ENCODE measurements at regions not wholly inside any gene's neighbourhood (a gene's known extent, or its start where the extent isn't known, plus 50 kb on each side); places are given as distances from the start of the nearest gene placed in this dataset.
"Not testable (repeated sequence)": the region's sequence is repeated elsewhere in the genome, so short reads cannot be mapped to it uniquely, and the experiment has no call there.

GRCh38 chr14:71336489-71337192 lies 429.4 kb downstream of the PCNX1 start:
- no peak for DNase-seq

- DNase-seq = no peak
These were observed 430.9 kb downstream of the PCNX1 start for GRCh38 chr14:71338153-71338552.

GRCh38 chr14:71339650-71340415 lies 432.6 kb downstream of the PCNX1 start:
- no peak for DNase-seq

GRCh38 chr14:71341156-71341555 lies 433.9 kb downstream of the PCNX1 start:
- no peak for DNase-seq

GRCh38 chr14:71343724-71344123 lies 436.5 kb downstream of the PCNX1 start:
- no peak for DNase-seq

- no peak for DNase-seq
These were observed 437.2 kb downstream of the PCNX1 start for GRCh38 chr14:71344506-71344905.

GRCh38 chr14:71346685-71347084 lies 439.4 kb downstream of the PCNX1 start:
- no peak for DNase-seq

- no peak for DNase-seq
These were observed 441.1 kb downstream of the PCNX1 start for GRCh38 chr14:71348394-71348793.

GRCh38 chr14:71348817-71349216 lies 441.6 kb downstream of the PCNX1 start:
- DNase-seq = no peak

- DNase-seq = no peak
These were observed 446.9 kb downstream of the PCNX1 start for GRCh38 chr14:71354142-71354541.

- DNase-seq = no peak
These were observed 447.5 kb downstream of the PCNX1 start for GRCh38 chr14:71354801-71355200.

- DNase-seq = no peak
These were observed 448.3 kb downstream of the PCNX1 start for GRCh38 chr14:71355324-71356201.

- DNase-seq = no peak
These were observed 451.1 kb downstream of the PCNX1 start for GRCh38 chr14:71358209-71358931.

GRCh38 chr14:71358932-71359421 lies 451.7 kb downstream of the PCNX1 start:
- DNase-seq = not testable (repeated sequence)

GRCh38 chr14:71359823-71360222 lies 452.6 kb downstream of the PCNX1 start:
- DNase-seq = no peak

GRCh38 chr14:71361336-71361735 lies 454.1 kb downstream of the PCNX1 start:
- DNase-seq = no peak

GRCh38 chr14:71361874-71362273 lies 454.6 kb downstream of the PCNX1 start:
- no peak for DNase-seq

GRCh38 chr14:71362282-71362681 lies 455.0 kb downstream of the PCNX1 start:
- DNase-seq = no peak

- no peak for DNase-seq
These were observed 455.8 kb downstream of the PCNX1 start for GRCh38 chr14:71362920-71363584.

GRCh38 chr14:71363946-71364925 lies 457.0 kb downstream of the PCNX1 start:
- DNase-seq = no peak

- DNase-seq = no peak
These were observed 458.1 kb downstream of the PCNX1 start for GRCh38 chr14:71365361-71365760.

All from activated T-cell treated with anti-CD3 and anti-CD28 coated beads, Interleukin-2, amount 50 U/mL, for 1 hour (primary cell).